ENCODE measurements at regions not wholly inside any gene's neighbourhood (a gene's known extent, or its start where the extent isn't known, plus 50 kb on each side); places are given as distances from the start of the nearest gene placed in this dataset.

DNA sequence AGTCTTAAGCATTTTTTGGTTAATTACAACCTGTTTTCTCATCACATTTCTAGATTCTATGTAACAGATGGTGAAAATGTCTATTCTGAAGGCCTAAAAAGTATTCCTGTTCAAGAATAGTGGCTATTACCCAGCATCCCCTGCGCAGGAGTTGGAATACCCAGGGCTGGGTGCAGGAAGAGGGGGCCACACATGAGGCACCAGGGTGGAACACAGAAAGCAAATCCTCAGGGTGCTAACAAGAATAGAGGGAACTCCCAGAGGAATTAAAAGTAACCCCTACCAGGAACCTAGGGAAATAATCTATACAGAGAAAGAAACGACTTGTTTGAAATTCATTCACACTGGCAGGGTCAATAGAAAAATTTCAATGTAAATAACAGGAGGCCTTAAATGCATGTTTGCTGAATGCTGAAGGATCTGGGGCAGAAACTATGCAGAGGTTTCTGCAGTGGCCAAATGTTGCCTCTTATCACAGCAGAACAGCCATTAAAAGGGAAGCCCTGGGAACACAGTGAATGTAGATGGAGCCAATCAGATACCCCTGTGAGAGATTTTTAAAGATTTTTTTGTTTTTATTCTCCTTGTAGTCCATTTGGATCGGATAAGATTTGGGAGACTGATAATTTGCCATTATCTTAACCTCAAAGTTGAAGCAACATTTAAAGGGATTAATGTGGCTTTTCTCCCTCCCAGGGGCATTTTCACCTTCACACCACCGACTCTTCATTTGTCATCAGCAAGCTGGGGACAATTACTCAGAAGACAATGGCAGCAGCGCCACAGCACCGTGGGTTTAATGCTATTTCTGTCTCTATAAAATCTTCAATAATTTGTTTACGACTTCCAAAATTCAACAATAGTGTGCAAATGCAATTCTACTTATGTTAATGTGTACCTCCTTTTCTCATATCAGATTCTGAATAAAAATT lies 196.0 kb upstream of the PSMD7 start:
- POLR2A ChIA-PET (ENCODE audit: unreplicated experiment), result no interaction called here

DNA sequence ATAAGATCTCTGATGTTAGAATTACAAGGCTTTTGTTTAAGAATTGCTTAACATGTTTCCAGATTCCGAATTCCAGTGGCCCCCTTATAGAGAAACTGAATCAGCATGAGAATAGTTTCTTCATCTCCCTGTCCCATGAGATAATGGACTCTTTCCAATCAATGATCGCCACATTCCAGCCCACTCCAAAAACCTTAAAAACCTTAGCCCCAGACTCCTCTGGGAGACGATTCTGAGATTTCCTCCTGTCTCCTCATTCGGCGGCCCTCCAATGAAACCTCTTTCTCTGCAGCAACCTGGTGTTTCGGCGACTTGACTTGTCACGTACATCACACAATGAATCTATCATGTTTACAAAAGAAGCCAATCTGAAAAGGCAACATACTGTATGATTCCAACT lies 197.1 kb upstream of the PSMD7 start:
- Histone ChIP-seq H3K4me2 (ENCODE audit: low read length) (no peak overlapping the region), H3K9ac (ENCODE audit: low read length) (no peak overlapping the region), H2AFZ (ENCODE audit: low read length) (no peak overlapping the region), H4K20me1 (ENCODE audit: low read length) (no peaks in the 10 kb centered on the region), H3K4me3 (ENCODE audit: low read length) (no peak overlapping the region), H3K9me3 (ENCODE audit: low read length) (no peaks in the 10 kb centered on the region), H3K9me2 (replicated peaks; ENCODE audit: low read length) (no peaks in the 10 kb centered on the region), H3K79me2 (ENCODE audit: low read length) (no peaks in the 10 kb centered on the region), H3K4me1 (ENCODE audit: insufficient read depth, low read length) (no peaks in the 10 kb centered on the region), H3K36me3 (ENCODE audit: low read depth, low read length) (no peaks in the 10 kb centered on the region), H3K27ac (ENCODE audit: low read length) (no peak overlapping the region), H3K27me3 (ENCODE audit: low read length) (peaks cover 17% of the 10 kb centered on the region), H3F3A (ENCODE audit: low read length, unreplicated experiment) (no peaks in the 10 kb centered on the region)
- CTCF ChIA-PET, result no interaction called here
- TF ChIP-seq, protein P1, sequence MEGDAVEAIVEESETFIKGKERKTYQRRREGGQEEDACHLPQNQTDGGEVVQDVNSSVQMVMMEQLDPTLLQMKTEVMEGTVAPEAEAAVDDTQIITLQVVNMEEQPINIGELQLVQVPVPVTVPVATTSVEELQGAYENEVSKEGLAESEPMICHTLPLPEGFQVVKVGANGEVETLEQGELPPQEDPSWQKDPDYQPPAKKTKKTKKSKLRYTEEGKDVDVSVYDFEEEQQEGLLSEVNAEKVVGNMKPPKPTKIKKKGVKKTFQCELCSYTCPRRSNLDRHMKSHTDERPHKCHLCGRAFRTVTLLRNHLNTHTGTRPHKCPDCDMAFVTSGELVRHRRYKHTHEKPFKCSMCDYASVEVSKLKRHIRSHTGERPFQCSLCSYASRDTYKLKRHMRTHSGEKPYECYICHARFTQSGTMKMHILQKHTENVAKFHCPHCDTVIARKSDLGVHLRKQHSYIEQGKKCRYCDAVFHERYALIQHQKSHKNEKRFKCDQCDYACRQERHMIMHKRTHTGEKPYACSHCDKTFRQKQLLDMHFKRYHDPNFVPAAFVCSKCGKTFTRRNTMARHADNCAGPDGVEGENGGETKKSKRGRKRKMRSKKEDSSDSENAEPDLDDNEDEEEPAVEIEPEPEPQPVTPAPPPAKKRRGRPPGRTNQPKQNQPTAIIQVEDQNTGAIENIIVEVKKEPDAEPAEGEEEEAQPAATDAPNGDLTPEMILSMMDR (conservative IDR thresholded peaks at IDR 0.05; ENCODE audit: low read depth, low read length), result no peak
- no peak for TF ChIP-seq EZH2phosphoT487 (IDR thresholded peaks at IDR 0.05; ENCODE audit: borderline replicate concordance, low read length)
- TF ChIP-seq EZH2 (IDR thresholded peaks at IDR 0.05; ENCODE audit: low read length, unreplicated experiment), result no peak
- BruUV-seq (replicated peaks), result no TSS peak
- ATAC-seq (no peak), DNase-seq (no peak)
- intact Hi-C loops (cut with micrococcal nuclease), result no loop called here
- POLR2A ChIA-PET (ENCODE audit: unreplicated experiment), result no interaction called here

More for the DNA sequence above, 196.0 kb upstream of the PSMD7 start:
- intact Hi-C loops (cut with micrococcal nuclease), result no loop called here
- no peak for DNase-seq
- Histone ChIP-seq H3K4me3 (ENCODE audit: low read length) (no peak overlapping the region), H3F3A (ENCODE audit: low read length, unreplicated experiment) (no peaks in the 10 kb centered on the region), H4K20me1 (ENCODE audit: low read length) (no peaks in the 10 kb centered on the region), H3K79me2 (ENCODE audit: low read length) (no peaks in the 10 kb centered on the region), H3K9me2 (replicated peaks; ENCODE audit: low read length) (no peaks in the 10 kb centered on the region), H3K9me3 (ENCODE audit: low read length) (no peaks in the 10 kb centered on the region), H3K27me3 (ENCODE audit: low read length) (peaks cover 17% of the 10 kb centered on the region), H3K27ac (ENCODE audit: low read length) (no peak overlapping the region), H3K4me1 (ENCODE audit: insufficient read depth, low read length) (no peaks in the 10 kb centered on the region), H3K9ac (ENCODE audit: low read length) (no peak overlapping the region), H3K36me3 (ENCODE audit: low read depth, low read length) (no peaks in the 10 kb centered on the region), H2AFZ (ENCODE audit: low read length) (no peak overlapping the region), H3K4me2 (ENCODE audit: low read length) (no peak overlapping the region)
- TF ChIP-seq, protein P1 (conservative IDR thresholded peaks at IDR 0.05; ENCODE audit: low read depth, low read length), result no peak
- no peak for ATAC-seq
- no TSS peak for BruUV-seq (replicated peaks)
- CTCF ChIA-PET, result no interaction called here

DNA sequence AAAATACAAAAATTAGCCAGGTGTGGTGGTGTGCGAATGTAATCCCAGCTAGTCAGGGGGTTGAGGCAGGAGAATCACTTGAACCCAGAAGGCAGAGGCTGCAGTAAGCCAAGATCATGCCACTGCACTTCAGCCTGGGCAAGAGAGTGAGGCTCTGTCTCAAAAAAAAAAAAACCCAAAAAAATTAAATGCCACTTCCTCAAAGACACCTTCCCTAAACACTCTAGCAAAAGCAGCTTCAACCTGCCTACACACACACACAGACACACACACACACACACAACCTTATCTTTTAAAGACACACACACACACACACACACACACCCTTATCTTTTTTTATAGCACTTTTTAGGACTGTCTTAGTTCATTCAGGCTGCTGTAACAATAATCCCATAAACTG lies 201.7 kb upstream of the PSMD7 start:
- no peaks in the 10 kb centered on the region for H3K9me2 ChIP-seq (replicated peaks; ENCODE audit: low read length)
- DNase-seq (no peak), ATAC-seq (no peak)
- intact Hi-C loops (cut with micrococcal nuclease), result no loop called here
- H3K27me3 ChIP-seq (ENCODE audit: low read length), result peaks cover 29% of the 10 kb centered on the region
- H3K9ac ChIP-seq (ENCODE audit: low read length), result no peak overlapping the region
- H3F3A ChIP-seq (ENCODE audit: low read length, unreplicated experiment), result no peaks in the 10 kb centered on the region
- H3K4me3 ChIP-seq (ENCODE audit: low read length), result no peak overlapping the region
- no peak overlapping the region for H3K27ac ChIP-seq (ENCODE audit: low read length)
- no TSS peak for BruUV-seq (replicated peaks)
- H4K20me1 ChIP-seq (ENCODE audit: low read length), result no peaks in the 10 kb centered on the region
- TF ChIP-seq EZH2 (IDR thresholded peaks at IDR 0.05; ENCODE audit: low read length, unreplicated experiment), result no peak
- no peak for TF ChIP-seq EZH2phosphoT487 (IDR thresholded peaks at IDR 0.05; ENCODE audit: borderline replicate concordance, low read length)
- TF ChIP-seq, protein P1 (conservative IDR thresholded peaks at IDR 0.05; ENCODE audit: low read depth, low read length), result no peak
- H3K4me2 ChIP-seq (ENCODE audit: low read length), result no peak overlapping the region
- H3K9me3 ChIP-seq (ENCODE audit: low read length), result no peaks in the 10 kb centered on the region
- ChIA-PET POLR2A (ENCODE audit: unreplicated experiment) (no interaction called here), CTCF (no interaction called here)
- H2AFZ ChIP-seq (ENCODE audit: low read length), result no peak overlapping the region
- no peaks in the 10 kb centered on the region for H3K36me3 ChIP-seq (ENCODE audit: low read depth, low read length)
- H3K79me2 ChIP-seq (ENCODE audit: low read length), result no peaks in the 10 kb centered on the region
- H3K4me1 ChIP-seq (ENCODE audit: insufficient read depth, low read length), result no peaks in the 10 kb centered on the region

All from PC-3 (cell line).